ENCODE measurements at regions not wholly inside any gene's neighbourhood (a gene's known extent, or its start where the extent isn't known, plus 50 kb on each side); places are given as distances from the start of the nearest gene placed in this dataset.
"Not testable (repeated sequence)": the region's sequence is repeated elsewhere in the genome, so short reads cannot be mapped to it uniquely, and the experiment has no call there.

- not testable (repeated sequence) for TF ChIP-seq POLR2A, CTCF, EP300, POLR2AphosphoS5 (IDR thresholded peaks at IDR 0.05)
Measured at GRCh38 chr21:14804170-14804569, 258.1 kb upstream of the SAMSN1 start.
